ENCODE measurements at regions not wholly inside any gene's neighbourhood (a gene's known extent, or its start where the extent isn't known, plus 50 kb on each side); places are given as distances from the start of the nearest gene placed in this dataset.

DNA sequence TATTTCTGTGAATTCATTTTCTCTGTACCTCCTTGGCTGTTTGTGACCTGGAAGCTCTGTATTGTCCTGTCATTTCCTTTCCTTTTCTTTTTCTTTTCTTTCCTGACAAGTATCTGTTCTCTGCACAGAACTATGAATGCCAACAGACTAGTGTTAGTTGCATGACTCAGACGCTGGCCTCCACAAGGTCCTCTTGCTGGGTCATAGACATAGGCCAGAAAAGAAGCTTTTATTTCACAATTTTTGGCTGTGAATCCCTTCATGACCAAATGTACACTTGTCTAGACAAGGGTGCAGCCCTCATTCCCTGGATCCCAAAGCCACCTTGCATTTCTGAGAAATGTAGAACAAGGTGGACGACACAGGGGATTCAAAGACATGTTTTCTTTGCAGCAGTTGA, 104.1 kb upstream of the MTNR1B start:
- 54% methylated on average over 2 of the region's 2 CpGs for WGBS (ENCODE audit: insufficient coverage, low coverage, low lambda C conversion rate, missing lambda C conversion rate)
- DNase-seq (no peak), ATAC-seq (no peak)
- Histone ChIP-seq H3K27me3 (no peaks in the 10 kb centered on the region), H3K4me3 (no peak overlapping the region), H3K27ac (no peak overlapping the region), H3K9me3 (no peaks in the 10 kb centered on the region), H3K36me3 (no peaks in the 10 kb centered on the region), H3K4me1 (no peaks in the 10 kb centered on the region)
- TF ChIP-seq, protein P1, sequence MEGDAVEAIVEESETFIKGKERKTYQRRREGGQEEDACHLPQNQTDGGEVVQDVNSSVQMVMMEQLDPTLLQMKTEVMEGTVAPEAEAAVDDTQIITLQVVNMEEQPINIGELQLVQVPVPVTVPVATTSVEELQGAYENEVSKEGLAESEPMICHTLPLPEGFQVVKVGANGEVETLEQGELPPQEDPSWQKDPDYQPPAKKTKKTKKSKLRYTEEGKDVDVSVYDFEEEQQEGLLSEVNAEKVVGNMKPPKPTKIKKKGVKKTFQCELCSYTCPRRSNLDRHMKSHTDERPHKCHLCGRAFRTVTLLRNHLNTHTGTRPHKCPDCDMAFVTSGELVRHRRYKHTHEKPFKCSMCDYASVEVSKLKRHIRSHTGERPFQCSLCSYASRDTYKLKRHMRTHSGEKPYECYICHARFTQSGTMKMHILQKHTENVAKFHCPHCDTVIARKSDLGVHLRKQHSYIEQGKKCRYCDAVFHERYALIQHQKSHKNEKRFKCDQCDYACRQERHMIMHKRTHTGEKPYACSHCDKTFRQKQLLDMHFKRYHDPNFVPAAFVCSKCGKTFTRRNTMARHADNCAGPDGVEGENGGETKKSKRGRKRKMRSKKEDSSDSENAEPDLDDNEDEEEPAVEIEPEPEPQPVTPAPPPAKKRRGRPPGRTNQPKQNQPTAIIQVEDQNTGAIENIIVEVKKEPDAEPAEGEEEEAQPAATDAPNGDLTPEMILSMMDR (IDR thresholded peaks at IDR 0.05) = no peak
- no peak for TF ChIP-seq POLR2A (IDR thresholded peaks at IDR 0.05)
- intact Hi-C loops (cut with DNase I) = no loop called here

DNA sequence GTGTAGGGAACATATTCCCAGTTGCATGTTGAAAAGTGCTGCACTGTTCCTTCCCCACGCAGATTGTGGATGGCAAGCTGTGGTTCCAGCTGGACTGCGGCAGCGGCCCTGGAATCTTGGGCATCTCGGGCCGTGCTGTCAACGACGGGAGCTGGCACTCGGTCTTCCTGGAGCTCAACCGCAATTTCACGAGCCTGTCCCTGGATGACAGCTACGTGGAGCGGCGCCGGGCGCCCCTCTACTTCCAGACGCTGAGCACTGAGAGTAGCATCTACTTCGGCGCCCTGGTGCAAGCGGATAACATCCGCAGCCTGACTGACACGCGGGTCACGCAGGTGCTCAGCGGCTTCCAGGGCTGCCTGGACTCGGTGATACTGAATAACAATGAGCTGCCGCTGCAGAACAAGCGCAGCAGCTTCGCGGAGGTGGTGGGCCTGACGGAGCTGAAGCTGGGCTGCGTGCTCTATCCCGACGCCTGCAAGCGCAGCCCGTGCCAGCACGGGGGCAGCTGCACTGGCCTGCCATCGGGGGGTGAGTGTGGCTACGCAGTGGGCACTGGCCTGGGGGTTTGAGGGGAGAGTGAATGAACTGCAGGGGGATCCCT, 102.7 kb upstream of the MTNR1B start:
- Histone ChIP-seq H3K27ac (no peak overlapping the region), H3K4me3 (no peak overlapping the region), H3K4me1 (no peaks in the 10 kb centered on the region), H3K9me3 (no peaks in the 10 kb centered on the region), H3K27me3 (no peaks in the 10 kb centered on the region), H3K36me3 (no peaks in the 10 kb centered on the region)
- ATAC-seq = no peak
- 60% methylated on average over 1 of the region's 38 CpGs for WGBS (ENCODE audit: insufficient coverage, low coverage, low lambda C conversion rate, missing lambda C conversion rate)
- DNase-seq = no peak
- no peak for TF ChIP-seq POLR2A (IDR thresholded peaks at IDR 0.05)
- TF ChIP-seq, protein P1 (IDR thresholded peaks at IDR 0.05) = no peak
- intact Hi-C loops (cut with DNase I) = no loop called here

DNA sequence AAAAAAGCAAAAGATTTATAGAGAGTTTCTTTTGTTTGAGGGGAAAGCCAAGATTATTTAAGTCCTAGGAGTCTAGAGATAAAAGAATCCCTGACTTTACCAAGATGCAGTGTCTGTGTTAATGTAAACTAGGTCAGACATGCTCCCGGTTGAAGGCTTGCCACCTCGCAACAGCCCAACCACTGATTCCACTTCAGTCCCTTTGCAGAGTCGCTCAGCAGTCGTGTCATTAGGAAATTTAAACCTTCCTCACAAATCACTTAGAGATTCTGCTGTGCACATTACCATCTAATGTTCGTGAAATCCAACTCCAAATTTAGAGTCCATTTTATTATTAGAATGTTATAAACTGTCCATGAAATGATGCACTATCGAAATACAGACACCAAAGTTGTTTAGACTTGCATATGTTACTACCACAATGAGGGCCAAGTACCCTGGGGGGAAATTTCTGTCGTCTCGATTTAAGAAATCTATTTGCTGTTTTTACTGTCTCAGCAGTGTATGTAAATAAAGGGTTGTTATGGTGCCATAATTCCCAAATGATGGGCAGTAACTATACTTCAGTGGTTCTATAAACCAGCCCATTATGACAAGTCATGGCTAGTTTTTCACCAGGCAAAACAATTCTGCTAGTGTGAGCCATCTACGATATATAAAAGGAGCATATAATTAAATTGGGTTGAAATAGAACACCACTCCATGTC, 101.4 kb upstream of the MTNR1B start:
- Histone ChIP-seq H3K36me3 (no peaks in the 10 kb centered on the region), H3K27me3 (no peaks in the 10 kb centered on the region), H3K4me3 (no peak overlapping the region), H3K27ac (no peak overlapping the region), H3K4me1 (no peaks in the 10 kb centered on the region), H3K9me3 (no peaks in the 10 kb centered on the region)
- intact Hi-C loops (cut with DNase I) = no loop called here
- DNase-seq (no peak), ATAC-seq (no peak)
- TF ChIP-seq, protein P1 (IDR thresholded peaks at IDR 0.05) = no peak
- no peak for TF ChIP-seq POLR2A (IDR thresholded peaks at IDR 0.05)
- 67% methylated on average over 9 of the region's 9 CpGs for WGBS (ENCODE audit: insufficient coverage, low coverage, low lambda C conversion rate, missing lambda C conversion rate)

DNA sequence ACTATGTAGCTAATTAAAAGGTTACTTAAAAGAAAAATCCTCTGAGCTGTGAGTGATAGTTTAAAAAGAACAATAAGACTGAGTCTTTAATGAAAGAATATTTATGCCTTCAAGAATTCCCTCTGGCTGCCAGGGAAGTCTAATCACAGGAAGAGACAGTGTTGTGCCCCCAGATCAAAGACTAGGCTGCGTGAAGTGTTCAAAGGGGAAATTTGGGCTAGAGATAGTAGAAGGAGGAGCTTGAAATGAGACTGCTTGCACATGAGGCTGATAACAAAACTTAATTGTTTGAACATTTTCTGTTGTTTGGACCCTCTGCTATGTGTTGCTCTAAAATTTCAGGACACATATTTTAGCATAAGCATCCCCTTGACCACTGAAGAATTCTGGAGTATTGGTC, 99.7 kb upstream of the MTNR1B start:
- intact Hi-C loops (cut with DNase I) = no loop called here
- no peak for ATAC-seq
- H3K4me3 ChIP-seq = no peak overlapping the region

More for the DNA sequence above, 99.7 kb upstream of the MTNR1B start:
- no peak for DNase-seq
- Histone ChIP-seq H3K4me1 (no peaks in the 10 kb centered on the region), H3K27ac (no peak overlapping the region), H3K27me3 (no peaks in the 10 kb centered on the region), H3K9me3 (no peaks in the 10 kb centered on the region), H3K36me3 (no peaks in the 10 kb centered on the region)
- TF ChIP-seq, protein P1 (IDR thresholded peaks at IDR 0.05) = no peak
- TF ChIP-seq POLR2A (IDR thresholded peaks at IDR 0.05) = no peak
- WGBS (ENCODE audit: insufficient coverage, low coverage, low lambda C conversion rate, missing lambda C conversion rate) = 17% methylated on average over 1 of the region's 1 CpG
